HCT116 (cell line): ENCODE measurements at regions not wholly inside any gene's neighbourhood (a gene's known extent, or its start where the extent isn't known, plus 50 kb on each side); places are given as distances from the start of the nearest gene placed in this dataset.

Experiments used
- ATAC-seq: fragments of 200-7000 bp; cut with Tn5 transposase; 2 replicates; pipeline ENCODE4 v1.9.1; 2020; ENCODE audit warnings: mild to moderate bottlenecking, moderate library complexity
- BruUV-seq: library from RNA; stranded (reverse); fragments of 400-500 nt; replicated peaks from 2 replicates; lab custom pipeline; 2021; lab: Mats Ljungman, UMichigan
- CTCF ChIA-PET: fragments of 300-600 bp; sonication (Branson Sonifier 250); formaldehyde crosslinking; loops from one replicate; lab custom pipeline; 2021; ENCODE audit warnings: antibody characterized with exemption; lab: Charles Lee
- POLR2A ChIA-PET: fragments of 300-600, 350-600 bp; sonication (Branson Sonifier 250); formaldehyde crosslinking; loops from one replicate; lab custom pipeline; 2021; ENCODE audit warnings: antibody characterized with exemption; lab: Charles Lee
- RAD21 ChIA-PET, 2 experiments: fragments of 300-600 bp; sonication (Branson Sonifier 250); formaldehyde crosslinking; loops; one replicate each; lab custom pipeline; 2023; ENCODE audit warnings: low total read pairs in 2 of 2; ENCODE audit not compliant: uncharacterized antibody in 2 of 2, unreplicated experiment in 2 of 2, low non-redundant PET in 1 of 2; lab: Charles Lee
- DNase-seq: peaks from one replicate; pipeline ENCODE4 v3.0.0-alpha.2; 2010; ENCODE audit warnings: low read depth, low spot score
- H2AFZ ChIP-seq: fragments of 200-600 bp; shearing (Covaris generic), sonication (generic); 2 replicates; pipeline ENCODE4 v1.6.1; 2017; ENCODE audit warnings: low read depth, mixed run types, mixed read lengths, antibody characterized with exemption, low read length; ENCODE audit not compliant: poor library complexity, severe bottlenecking
- H3K27ac ChIP-seq: 2 replicates; pipeline ENCODE4 v1.5.1; 2012; ENCODE audit warnings: low read depth, low read length
- H3K27me3 ChIP-seq: fragments of 200-600 bp; sonication (generic); 2 replicates; pipeline ENCODE4 v1.6.1; 2016; ENCODE audit warnings: mixed run types, low read length, mixed read lengths; ENCODE audit not compliant: insufficient read depth
- H3K36me3 ChIP-seq, 2 experiments: fragments of 200-500 bp in 1 of 2; fragments of 200-600 bp in 1 of 2; sonication (Bioruptor generic) in 1 of 2; sonication (generic) in 1 of 2; 2 replicates each; pipeline versions ENCODE4 v1.5.1 to v1.6.1; 2014 to 2016; ENCODE audit warnings: low read length in 2 of 2, inconsistent platforms in 1 of 2, mixed read lengths in 1 of 2, mixed run types in 1 of 2; ENCODE audit not compliant: insufficient read depth in 2 of 2, control insufficient read depth in 1 of 2
- H3K4me1 ChIP-seq, 2 experiments: fragments of 200-600 bp in 1 of 2; sonication (generic) in 1 of 2; 2 replicates each; pipeline versions ENCODE4 v1.5.1 to v1.6.1; 2012 to 2017; ENCODE audit warnings: low read length in 2 of 2, inconsistent platforms in 1 of 2, mild to moderate bottlenecking in 1 of 2, mixed read lengths in 1 of 2, mixed run types in 1 of 2, moderate library complexity in 1 of 2; ENCODE audit not compliant: insufficient read depth in 2 of 2, control insufficient read depth in 1 of 2
- H3K4me2 ChIP-seq: fragments of 200-600 bp; sonication (generic); 2 replicates; pipeline ENCODE4 v1.6.1; 2017; ENCODE audit warnings: mixed run types, low read length, mixed read lengths
- H3K4me3 ChIP-seq, 2 experiments: fragments of 200-600 bp in 1 of 2; sonication (generic) in 1 of 2; replicated peaks in 1 of 2; 2 replicates each; pipeline ENCODE4 v1.5.1; 2011 to 2016; ENCODE audit warnings: low read length in 2 of 2, control low read depth in 1 of 2, low read depth in 1 of 2, mild to moderate bottlenecking in 1 of 2, mixed read lengths in 1 of 2, mixed run types in 1 of 2
- H3K79me2 ChIP-seq: fragments of 200-600 bp; sonication (generic); 2 replicates; pipeline ENCODE4 v1.6.1; 2017; ENCODE audit warnings: mild to moderate bottlenecking, mixed run types, low read length, moderate library complexity, mixed read lengths; ENCODE audit not compliant: insufficient read depth
- H3K9ac ChIP-seq: fragments of 200-600 bp; sonication (generic); 2 replicates; pipeline ENCODE4 v1.6.1; 2016; ENCODE audit warnings: low read length, mixed read lengths
- H3K9me2 ChIP-seq: fragments of 200-600 bp; sonication (generic), shearing (Covaris generic); 2 replicates; pipeline ENCODE4 v1.6.1; 2017; ENCODE audit warnings: mixed run types, mild to moderate bottlenecking, moderate library complexity; ENCODE audit not compliant: insufficient read depth
- H3K9me3 ChIP-seq, 2 experiments: fragments of 200-500 bp in 1 of 2; fragments of 200-600 bp in 1 of 2; sonication (Bioruptor generic) in 1 of 2; sonication (generic) in 1 of 2; 2 replicates each; pipeline ENCODE4 v1.6.1; 2014 to 2017; ENCODE audit warnings: low read length in 2 of 2, mixed read lengths in 2 of 2, inconsistent platforms in 1 of 2, low read depth in 1 of 2, mild to moderate bottlenecking in 1 of 2, mixed run types in 1 of 2, moderate library complexity in 1 of 2; ENCODE audit not compliant: control insufficient read depth in 1 of 2, insufficient read depth in 1 of 2
- H4K20me1 ChIP-seq: fragments of 200-600 bp; sonication (generic), shearing (Covaris generic); 2 replicates; pipeline ENCODE4 v1.6.1; 2017; ENCODE audit warnings: mixed run types, mild to moderate bottlenecking, moderate library complexity; ENCODE audit not compliant: insufficient read depth
- ATF3 ChIP-seq: IDR thresholded peaks from 2 replicates; pipeline ENCODE4 v1.6.1; 2012
- CBX3 ChIP-seq: IDR thresholded peaks from 2 replicates; pipeline ENCODE4 v1.6.1; 2012; ENCODE audit warnings: low read depth
- CEBPB ChIP-seq: IDR thresholded peaks from 2 replicates; pipeline ENCODE4 v1.6.1; 2012; ENCODE audit warnings: low read depth
- EGR1 ChIP-seq: IDR thresholded peaks from 2 replicates; pipeline ENCODE4 v1.6.1; 2012; ENCODE audit warnings: low read depth
- EZH2 ChIP-seq: fragments of 200-600 bp; sonication (generic); IDR thresholded peaks from 2 replicates; pipeline ENCODE4 v1.6.1; 2017; ENCODE audit warnings: antibody characterized with exemption, mixed run types
- EZH2phosphoT487 ChIP-seq: fragments of 200-600 bp; IDR thresholded peaks from 2 replicates; pipeline ENCODE4 v1.6.1; 2018; ENCODE audit warnings: antibody characterized with exemption, borderline replicate concordance
- FOSL1 ChIP-seq: IDR thresholded peaks from 2 replicates; pipeline ENCODE4 v1.6.1; 2012; ENCODE audit warnings: low read depth
- POLR2A ChIP-seq: IDR thresholded peaks from 2 replicates; pipeline ENCODE4 v1.7.0; 2011; ENCODE audit warnings: borderline replicate concordance; ENCODE audit not compliant: insufficient read depth, insufficient read length; ENCODE audit errors: extremely low read depth
- POLR2AphosphoS5 ChIP-seq: IDR thresholded peaks from 2 replicates; pipeline ENCODE4 v1.6.1; 2011; ENCODE audit warnings: mild to moderate bottlenecking, low read depth, low read length, moderate library complexity
- REST ChIP-seq: IDR thresholded peaks from 2 replicates; pipeline ENCODE4 v1.6.1; 2012; ENCODE audit warnings: low read depth
- SIN3A ChIP-seq: IDR thresholded peaks from 2 replicates; pipeline ENCODE4 v1.6.1; 2012; ENCODE audit warnings: low read depth
- SP1 ChIP-seq: IDR thresholded peaks from 2 replicates; pipeline ENCODE4 v1.6.1; 2012; ENCODE audit warnings: low read depth
- SRF ChIP-seq: IDR thresholded peaks from 2 replicates; pipeline ENCODE4 v1.6.1; 2012; ENCODE audit warnings: low read depth
- TCF7L2 ChIP-seq: IDR thresholded peaks from 2 replicates; pipeline ENCODE4 v1.7.0; 2011; ENCODE audit warnings: borderline replicate concordance, inconsistent platforms; ENCODE audit not compliant: insufficient read depth, insufficient read length; ENCODE audit errors: extremely low read depth
- YY1 ChIP-seq: IDR thresholded peaks from 2 replicates; pipeline ENCODE4 v1.6.1; 2011; ENCODE audit warnings: low read length, low read depth, moderate library complexity, mild to moderate bottlenecking; ENCODE audit not compliant: insufficient replicate concordance; ENCODE audit errors: extremely low read depth
- ZBTB33 ChIP-seq: IDR thresholded peaks from 2 replicates; pipeline ENCODE4 v1.6.1; 2011; ENCODE audit warnings: mild to moderate bottlenecking, low read length, moderate library complexity; ENCODE audit not compliant: insufficient replicate concordance; ENCODE audit errors: extremely low read depth
- ZFX ChIP-seq: fragments of 450-650 bp; IDR thresholded peaks from 2 replicates; pipeline ENCODE4 v1.6.1; 2017
- ZNF274 ChIP-seq: fragments of 200-500 bp; sonication (Bioruptor generic); IDR thresholded peaks from 2 replicates; pipeline ENCODE4 v1.6.1; 2014; ENCODE audit warnings: mild to moderate bottlenecking, low read depth, low read length, inconsistent platforms
- intact Hi-C: fragments of 100-400 bp; cut with micrococcal nuclease; formaldehyde crosslinking; loops from 2 replicates; pipeline ENCODE4 v1.10.0; 2022
- TF ChIP-seq, protein P1 (sequence below), 3 experiments: fragments of 200-600 bp in 1 of 3; sonication (generic) in 1 of 3; IDR thresholded peaks in 2 of 3; conservative IDR thresholded peaks in 1 of 3; 2 replicates each; pipeline ENCODE4 v1.5.1; 2012 to 2017; ENCODE audit warnings: low read depth in 2 of 3, low read length in 2 of 3, antibody characterized with exemption in 1 of 3, borderline replicate concordance in 1 of 3, control low read depth in 1 of 3, mild to moderate bottlenecking in 1 of 3, mixed read lengths in 1 of 3, mixed run types in 1 of 3, moderate library complexity in 1 of 3; ENCODE audit not compliant: insufficient read depth in 1 of 3

- Histone ChIP-seq H3K4me2 (no peak overlapping the region), H3K4me1 (no peaks in the 10 kb centered on the region), H3K9ac (no peak overlapping the region), H3K9me3 (peaks cover 6 to 9% of the 10 kb centered on the region in 2 experiments; a peak in 2 of 4 replicates), H3K9me2 (no peaks in the 10 kb centered on the region), H4K20me1 (no peaks in the 10 kb centered on the region), H2AFZ (no peak overlapping the region), H3K79me2 (no peaks in the 10 kb centered on the region), H3K4me3 (no peak overlapping the region), H3K36me3 (no peaks in the 10 kb centered on the region), H3K27me3 (no peaks in the 10 kb centered on the region), H3K27ac (no peak overlapping the region)
- ATAC-seq (no peak), DNase-seq (no peak)
- intact Hi-C loops: no loop called here
- BruUV-seq: no TSS peak
- ChIA-PET POLR2A (no interaction called here), CTCF (no interaction called here), RAD21 (no interaction called here)
- no peak for TF ChIP-seq EZH2
- no peak for TF ChIP-seq POLR2A
- TF ChIP-seq ZNF274: no peak
- TF ChIP-seq YY1: no peak
- TF ChIP-seq FOSL1: no peak
- TF ChIP-seq SRF: no peak
- TF ChIP-seq SIN3A: no peak
- TF ChIP-seq CBX3: no peak
- no peak for TF ChIP-seq ZBTB33
- TF ChIP-seq CEBPB: no peak
- no peak for TF ChIP-seq ATF3
- TF ChIP-seq EGR1: no peak
- TF ChIP-seq TCF7L2: no peak
- no peak for TF ChIP-seq POLR2AphosphoS5
- TF ChIP-seq SP1: no peak
- no peak for TF ChIP-seq REST
- no peak for TF ChIP-seq EZH2phosphoT487
- no peak for TF ChIP-seq ZFX
- TF ChIP-seq, protein P1, sequence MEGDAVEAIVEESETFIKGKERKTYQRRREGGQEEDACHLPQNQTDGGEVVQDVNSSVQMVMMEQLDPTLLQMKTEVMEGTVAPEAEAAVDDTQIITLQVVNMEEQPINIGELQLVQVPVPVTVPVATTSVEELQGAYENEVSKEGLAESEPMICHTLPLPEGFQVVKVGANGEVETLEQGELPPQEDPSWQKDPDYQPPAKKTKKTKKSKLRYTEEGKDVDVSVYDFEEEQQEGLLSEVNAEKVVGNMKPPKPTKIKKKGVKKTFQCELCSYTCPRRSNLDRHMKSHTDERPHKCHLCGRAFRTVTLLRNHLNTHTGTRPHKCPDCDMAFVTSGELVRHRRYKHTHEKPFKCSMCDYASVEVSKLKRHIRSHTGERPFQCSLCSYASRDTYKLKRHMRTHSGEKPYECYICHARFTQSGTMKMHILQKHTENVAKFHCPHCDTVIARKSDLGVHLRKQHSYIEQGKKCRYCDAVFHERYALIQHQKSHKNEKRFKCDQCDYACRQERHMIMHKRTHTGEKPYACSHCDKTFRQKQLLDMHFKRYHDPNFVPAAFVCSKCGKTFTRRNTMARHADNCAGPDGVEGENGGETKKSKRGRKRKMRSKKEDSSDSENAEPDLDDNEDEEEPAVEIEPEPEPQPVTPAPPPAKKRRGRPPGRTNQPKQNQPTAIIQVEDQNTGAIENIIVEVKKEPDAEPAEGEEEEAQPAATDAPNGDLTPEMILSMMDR (IDR thresholded peaks at IDR 0.05 in 2 of 3, conservative IDR thresholded peaks at IDR 0.05 in 1 of 3; ENCODE audit: borderline replicate concordance in 1 of 3, insufficient read depth in 1 of 3, low read depth in 2 of 3, low read length in 2 of 3): no peak
Measured at GRCh38 chr2:122858075-122858702, 1102.7 kb downstream of the TSN start.
